IPS DF 6.9 (cell line): ENCODE measurements at regions not wholly inside any gene's neighbourhood (a gene's known extent, or its start where the extent isn't known, plus 50 kb on each side); places are given as distances from the start of the nearest gene placed in this dataset.
"Not testable (repeated sequence)": the region's sequence is repeated elsewhere in the genome, so short reads cannot be mapped to it uniquely, and the experiment has no call there.

Experiments used
- DNase-seq: peaks from one replicate; pipeline ENCODE4 v3.0.0-alpha.2; 2013; ENCODE audit warnings: low read depth, low spot score
- H3K27ac ChIP-seq: one replicate; pipeline ENCODE4 v1.5.1; 2013; ENCODE audit warnings: low read length, control low read depth
- H3K27me3 ChIP-seq: 2 replicates; pipeline ENCODE4 v1.6.1; 2013; ENCODE audit warnings: mild to moderate bottlenecking, low read length; ENCODE audit not compliant: control insufficient read depth, insufficient read depth
- H3K36me3 ChIP-seq: 2 replicates; pipeline ENCODE4 v1.6.1; 2013; ENCODE audit warnings: low read length; ENCODE audit not compliant: control insufficient read depth, insufficient read depth
- H3K4me1 ChIP-seq: 2 replicates; pipeline ENCODE4 v1.6.1; 2013; ENCODE audit warnings: low read length; ENCODE audit not compliant: control insufficient read depth, insufficient read depth
- H3K4me3 ChIP-seq: 2 replicates; pipeline ENCODE4 v1.5.1; 2013; ENCODE audit warnings: mild to moderate bottlenecking, low read length
- H3K9me3 ChIP-seq: 2 replicates; pipeline ENCODE4 v1.6.1; 2013; ENCODE audit warnings: low read length, inconsistent platforms; ENCODE audit not compliant: control insufficient read depth, insufficient read depth
- WGBS: extraction: QIAGEN DNeasy Blood & Tissue Kit; methylation state at CpG from one replicate; pipeline ENCODE4 v1.1.7; 2013; ENCODE audit warnings: mixed read lengths, missing lambda C conversion rate; ENCODE audit not compliant: insufficient read length, insufficient coverage; 5-methylcytosine and 5-hydroxymethylcytosine counted together

DNA sequence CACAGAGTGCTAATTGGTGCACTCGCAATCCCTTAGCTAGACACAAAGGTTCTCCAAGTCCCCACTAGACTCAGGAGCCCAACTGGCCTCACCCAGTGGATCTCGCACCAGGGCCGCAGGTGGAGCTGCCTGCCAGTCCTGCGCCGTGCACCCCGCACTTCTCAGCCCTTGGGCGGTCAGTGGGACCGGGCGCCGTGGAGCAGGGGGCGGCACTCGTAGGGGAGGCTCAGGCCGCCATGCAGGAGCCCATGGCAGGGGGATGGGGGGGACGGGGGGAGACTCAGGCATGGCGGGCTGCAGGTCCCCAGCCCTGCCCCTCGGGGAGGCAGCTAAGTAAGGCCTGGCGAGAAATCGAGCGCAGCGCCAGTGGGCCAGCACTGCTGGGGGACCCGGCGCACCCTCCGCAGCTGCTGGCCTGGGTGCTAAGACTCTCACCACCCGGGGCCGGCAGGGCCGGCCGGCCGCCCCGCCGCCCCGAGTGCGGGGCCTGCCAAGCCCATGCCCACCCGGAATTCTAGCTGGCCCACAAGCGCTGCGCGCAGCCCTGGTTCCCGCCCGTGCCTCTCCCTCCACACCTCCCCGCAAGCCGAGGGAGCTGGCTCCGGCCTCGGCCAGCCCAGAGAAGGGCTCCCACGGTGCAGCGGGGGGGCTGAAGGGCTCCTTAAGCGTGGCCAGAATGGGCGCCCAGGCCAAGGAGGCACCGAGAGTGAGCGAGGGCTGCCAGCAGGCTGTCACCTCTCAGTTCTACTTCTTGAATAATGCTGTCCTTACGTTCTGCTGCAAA is 258.2 kb downstream of the GALC start:
- not testable (repeated sequence) for H3K4me1 ChIP-seq, H3K27ac ChIP-seq, H3K4me3 ChIP-seq, DNase-seq, H3K27me3 ChIP-seq, H3K9me3 ChIP-seq, H3K36me3 ChIP-seq
- no CpG with 5 or more reads among the region's 49 CpGs for WGBS

DNA sequence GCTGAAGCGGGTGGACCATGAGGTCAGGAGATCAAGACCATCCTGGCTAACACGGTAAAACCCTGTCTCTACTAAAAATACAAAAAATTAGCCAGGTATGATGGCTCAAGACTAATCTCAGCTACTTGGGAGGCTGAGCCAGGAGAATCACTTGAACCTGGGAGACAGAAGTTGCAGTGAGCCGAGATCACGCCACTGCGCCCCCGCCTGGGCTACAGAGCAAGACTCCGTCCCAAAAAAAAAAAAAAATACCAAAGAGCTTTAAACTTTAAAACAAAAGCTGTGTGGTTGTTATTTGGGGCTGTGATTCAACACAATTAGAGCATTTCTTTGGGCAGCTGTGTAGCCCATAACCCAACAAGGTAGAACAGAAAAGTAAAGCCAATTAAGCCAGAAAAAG is 259.9 kb downstream of the GALC start:
- not testable (repeated sequence) for DNase-seq, H3K4me3 ChIP-seq, H3K4me1 ChIP-seq, H3K27ac ChIP-seq, H3K36me3 ChIP-seq, H3K9me3 ChIP-seq, H3K27me3 ChIP-seq
- WGBS = no CpG with 5 or more reads among the region's 7 CpGs

DNA sequence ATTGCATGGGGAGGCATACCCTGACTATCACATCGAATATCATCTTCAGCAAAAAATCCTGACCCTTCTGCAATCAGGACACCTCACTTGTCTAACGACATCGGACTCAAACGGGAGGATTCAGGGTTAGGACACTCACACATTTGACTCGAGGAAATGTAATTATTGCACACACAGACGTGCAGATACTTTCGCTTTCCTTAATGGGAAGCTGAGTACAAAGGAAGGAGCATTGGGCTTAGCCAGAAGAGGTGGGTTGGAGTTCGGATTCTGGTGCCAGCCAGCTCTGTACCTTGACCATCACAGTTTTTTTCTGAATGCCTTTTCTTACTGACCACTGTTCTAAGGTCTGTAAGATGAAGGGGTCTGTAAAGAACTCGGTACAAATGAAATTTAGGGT is 260.4 kb downstream of the GALC start:
- H3K27me3 ChIP-seq = no peaks in the 10 kb centered on the region
- no peaks in the 10 kb centered on the region for H3K4me1 ChIP-seq
- no peak overlapping the region for H3K4me3 ChIP-seq
- no peak overlapping the region for H3K27ac ChIP-seq
- WGBS = no CpG with 5 or more reads among the region's 9 CpGs
- no peak for DNase-seq
- H3K36me3 ChIP-seq = no peaks in the 10 kb centered on the region
- H3K9me3 ChIP-seq = no peaks in the 10 kb centered on the region

DNA sequence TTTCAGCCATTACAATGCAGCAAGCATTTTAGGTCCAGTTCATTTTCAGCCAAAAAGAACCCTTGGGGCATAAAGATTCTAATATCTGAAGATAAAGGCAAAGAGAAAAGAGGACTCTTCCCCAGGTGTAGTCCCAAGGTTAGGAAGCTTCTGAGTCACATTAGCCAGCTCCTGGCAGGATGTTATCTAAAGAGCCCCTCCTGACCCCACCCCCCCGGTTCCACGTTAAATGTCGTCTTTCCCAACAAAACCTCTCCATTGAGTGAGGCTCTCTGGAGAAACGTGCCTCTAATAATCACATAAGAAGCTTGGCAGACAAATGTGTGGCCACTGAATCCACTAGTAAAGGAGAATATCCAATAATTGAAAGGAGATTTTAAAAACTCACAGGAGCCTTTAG is 267.7 kb downstream of the GALC start:
- no peak overlapping the region for H3K4me3 ChIP-seq
- no peaks in the 10 kb centered on the region for H3K27me3 ChIP-seq
- no peaks in the 10 kb centered on the region for H3K36me3 ChIP-seq
- H3K4me1 ChIP-seq = no peaks in the 10 kb centered on the region
- DNase-seq = no peak
- H3K27ac ChIP-seq = no peak overlapping the region
- H3K9me3 ChIP-seq = no peaks in the 10 kb centered on the region
- WGBS = no CpG with 5 or more reads among the region's 4 CpGs

DNA sequence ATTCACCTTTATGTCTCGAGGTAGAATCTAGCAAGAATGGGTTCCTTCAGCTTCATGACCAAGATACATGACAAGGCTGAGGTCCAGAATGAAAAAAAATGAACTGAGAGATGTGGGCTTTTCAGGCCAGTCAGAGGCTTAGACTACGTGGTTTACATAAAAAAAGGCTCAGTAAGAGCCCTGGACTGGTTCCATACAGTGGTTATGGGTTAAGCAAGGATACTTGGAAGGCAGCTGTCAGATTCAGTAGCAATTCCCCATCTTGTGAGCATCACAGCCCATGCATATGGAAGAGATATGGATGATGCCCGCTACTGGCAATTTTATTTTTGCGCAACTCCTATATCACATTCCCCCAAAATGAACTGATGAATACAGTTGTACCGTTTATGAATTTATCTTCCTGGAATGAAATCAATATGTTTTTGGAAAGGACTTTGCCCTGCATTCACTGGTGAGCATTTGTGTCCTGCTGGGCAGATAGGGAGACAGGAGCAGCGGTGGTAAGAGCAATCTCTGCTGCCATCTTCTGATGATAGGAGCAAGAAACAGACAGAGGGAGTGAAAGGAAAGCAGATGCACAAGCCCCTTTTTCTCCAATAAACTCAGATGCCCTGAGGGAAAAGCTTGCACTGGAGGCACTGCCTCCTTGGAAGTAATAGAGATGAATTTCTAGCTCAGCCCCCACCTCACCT is 280.4 kb downstream of the GALC start:
- no CpG with 5 or more reads among the region's 6 CpGs for WGBS
- Histone ChIP-seq H3K9me3 (no peaks in the 10 kb centered on the region), H3K4me3 (no peak overlapping the region), H3K27me3 (no peaks in the 10 kb centered on the region), H3K27ac (no peak overlapping the region), H3K36me3 (no peaks in the 10 kb centered on the region), H3K4me1 (no peaks in the 10 kb centered on the region)
- no peak for DNase-seq

DNA sequence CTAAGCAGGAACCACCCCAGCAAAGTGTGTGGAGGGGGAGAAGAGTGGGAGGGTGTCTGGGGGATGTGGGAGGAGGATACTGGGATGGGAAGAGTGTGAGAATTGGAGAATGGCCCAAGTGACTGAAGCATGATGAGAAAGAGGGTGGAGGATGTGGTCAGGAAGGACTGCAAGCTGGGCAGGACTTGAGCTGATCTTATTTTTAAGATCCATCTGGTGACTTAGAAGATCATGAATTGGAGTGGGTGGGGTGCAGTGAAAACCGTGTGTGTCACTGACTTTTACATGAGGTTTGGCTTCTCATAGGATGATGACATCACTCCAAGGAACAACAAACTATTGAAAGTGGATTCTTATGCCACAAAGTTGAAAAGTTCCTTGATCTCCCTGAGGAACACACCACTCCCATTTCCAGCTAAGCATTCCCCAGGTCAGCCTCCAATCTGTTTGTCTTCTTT is 287.5 kb downstream of the GALC start:
- H3K27me3 ChIP-seq = no peaks in the 10 kb centered on the region
- WGBS = no CpG with 5 or more reads among the region's 1 CpG

DNA sequence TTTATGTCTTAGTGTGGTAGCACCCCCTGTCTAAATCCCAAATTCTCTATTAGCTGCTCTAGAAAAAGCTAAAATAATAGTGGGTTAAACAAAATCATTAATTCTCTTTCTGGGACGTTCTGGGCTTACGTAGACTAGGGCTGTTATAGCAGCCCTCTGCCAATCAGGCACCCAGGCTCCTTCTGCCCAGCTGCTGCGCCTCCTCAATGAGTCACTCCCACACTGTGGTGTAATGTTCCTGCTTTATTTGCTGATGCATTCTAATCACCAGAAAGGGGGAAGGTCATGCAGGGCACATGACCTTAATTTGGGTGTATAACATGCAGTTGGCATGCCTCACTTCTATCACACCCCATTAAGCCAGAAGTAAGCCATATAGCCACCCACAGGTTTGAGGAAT is 294.5 kb downstream of the GALC start:
- no peaks in the 10 kb centered on the region for H3K4me1 ChIP-seq
- no CpG with 5 or more reads among the region's 3 CpGs for WGBS
- no peaks in the 10 kb centered on the region for H3K27me3 ChIP-seq
- no peak overlapping the region for H3K4me3 ChIP-seq
- no peak for DNase-seq
- H3K9me3 ChIP-seq = no peaks in the 10 kb centered on the region
- H3K27ac ChIP-seq = no peak overlapping the region
- H3K36me3 ChIP-seq = no peaks in the 10 kb centered on the region

More for the DNA sequence above, 287.5 kb downstream of the GALC start:
- DNase-seq = no peak
- Histone ChIP-seq H3K27ac (no peak overlapping the region), H3K4me1 (no peaks in the 10 kb centered on the region), H3K4me3 (no peak overlapping the region), H3K36me3 (no peaks in the 10 kb centered on the region), H3K9me3 (no peaks in the 10 kb centered on the region)

DNA sequence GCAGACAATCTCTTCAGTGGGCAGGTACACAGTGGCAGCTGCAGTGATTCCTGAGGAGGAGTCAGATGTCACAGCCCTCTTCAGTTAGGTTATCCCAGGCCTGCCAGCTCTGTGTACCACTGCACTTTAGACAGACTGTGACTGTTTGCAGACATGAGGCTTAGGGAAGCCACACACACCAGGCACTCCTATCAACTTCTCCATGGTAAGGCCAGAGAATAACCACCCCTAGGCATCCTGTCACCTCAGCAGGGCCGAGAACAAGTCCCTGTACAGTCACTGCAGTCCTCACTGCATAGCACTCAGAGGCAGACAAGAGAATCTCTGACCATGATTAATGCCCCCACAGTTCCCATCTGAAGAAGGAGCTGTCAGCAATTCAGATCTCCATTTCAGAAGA is 296.5 kb downstream of the GALC start:
- Histone ChIP-seq H3K27ac (no peak overlapping the region), H3K9me3 (no peaks in the 10 kb centered on the region), H3K27me3 (no peaks in the 10 kb centered on the region), H3K4me1 (no peaks in the 10 kb centered on the region), H3K36me3 (no peaks in the 10 kb centered on the region), H3K4me3 (no peak overlapping the region)
- WGBS = no CpG with 5 or more reads among the region's 1 CpG
- no peak for DNase-seq

DNA sequence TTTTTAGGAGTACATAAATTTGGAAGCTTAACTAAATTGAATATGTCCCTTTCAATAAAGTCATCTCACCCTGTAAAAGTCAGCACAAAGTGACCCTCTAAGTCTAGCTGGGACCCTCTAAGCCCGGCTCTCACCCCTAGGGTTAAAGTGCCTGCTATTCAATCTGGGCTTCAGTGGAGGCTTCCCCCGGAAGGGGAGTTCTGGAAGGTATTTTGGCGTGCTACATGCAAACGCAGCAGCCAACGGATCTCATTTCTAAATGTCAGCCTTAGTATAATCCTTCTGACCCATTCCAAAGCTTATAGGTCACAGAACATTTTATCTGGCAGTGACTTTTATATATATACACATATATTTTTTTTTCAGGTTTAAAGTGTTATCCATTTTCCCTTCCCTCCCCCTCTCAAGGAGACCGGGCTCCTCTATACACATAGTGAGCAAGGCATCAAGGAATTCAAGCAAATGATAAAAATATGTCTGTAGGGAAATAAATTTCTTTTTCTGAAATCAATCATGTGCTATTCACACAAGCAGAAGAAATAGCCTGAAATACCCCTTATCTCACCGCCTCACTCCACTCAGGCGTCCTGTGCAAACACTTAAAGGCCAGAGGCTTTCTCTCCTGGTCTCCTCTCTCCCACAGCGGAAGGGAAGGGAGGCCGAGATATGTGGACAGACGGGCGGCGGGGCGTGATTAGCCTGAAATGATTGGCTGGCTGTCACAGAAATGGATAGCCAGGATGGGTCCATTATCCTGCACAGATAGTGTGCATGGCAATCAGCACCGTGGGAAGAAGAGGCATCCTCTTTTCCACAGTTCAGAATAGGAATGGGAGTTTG is 301.7 kb downstream of the GALC start:
- Histone ChIP-seq H3K27me3 (no peaks in the 10 kb centered on the region), H3K27ac (no peak overlapping the region), H3K4me3 (no peak overlapping the region), H3K36me3 (no peaks in the 10 kb centered on the region), H3K9me3 (no peaks in the 10 kb centered on the region), H3K4me1 (no peaks in the 10 kb centered on the region)
- DNase-seq = no peak
- no CpG with 5 or more reads among the region's 15 CpGs for WGBS

DNA sequence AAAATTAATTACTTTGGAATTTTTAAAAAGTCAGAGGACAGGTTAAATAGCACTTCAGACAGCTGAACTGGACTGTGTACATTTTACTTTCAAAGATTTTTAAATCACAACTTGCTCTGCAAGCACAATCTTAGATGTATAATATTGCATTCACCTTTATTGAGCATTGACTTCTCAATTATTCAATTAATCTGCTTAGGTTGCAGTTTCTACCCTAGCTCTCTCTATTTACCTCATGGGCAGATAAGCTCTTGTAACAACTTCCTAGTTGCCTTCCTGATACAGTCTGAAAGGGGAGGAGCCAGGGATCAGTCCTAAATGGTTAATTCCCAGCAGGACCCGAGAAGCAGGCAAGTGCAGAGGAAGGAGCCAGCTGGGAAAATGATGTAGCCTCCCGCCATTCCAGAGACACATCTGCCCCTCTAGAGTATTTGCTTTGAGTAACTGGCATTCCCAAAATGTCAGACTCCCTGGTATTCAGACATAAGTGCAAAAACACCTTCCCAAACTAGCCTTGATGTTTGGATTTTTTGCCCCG is 302.8 kb downstream of the GALC start:
- DNase-seq = no peak
- H3K9me3 ChIP-seq = no peaks in the 10 kb centered on the region
- H3K27me3 ChIP-seq = no peaks in the 10 kb centered on the region
- H3K27ac ChIP-seq = no peak overlapping the region
- no peaks in the 10 kb centered on the region for H3K4me1 ChIP-seq
- H3K36me3 ChIP-seq = no peaks in the 10 kb centered on the region
- H3K4me3 ChIP-seq = no peak overlapping the region
- WGBS = no CpG with 5 or more reads among the region's 3 CpGs
